Esophagus squamous epithelium (tissue), 5 donors: ENCODE measurements at regions not wholly inside any gene's neighbourhood (a gene's known extent, or its start where the extent isn't known, plus 50 kb on each side); places are given as distances from the start of the nearest gene placed in this dataset.
"Not testable (repeated sequence)": the region's sequence is repeated elsewhere in the genome, so short reads cannot be mapped to it uniquely, and the experiment has no call there.

Source experiments
- DNase-seq: peaks from one replicate; lab custom pipeline; 2025; lab: John Stamatoyannopoulos, UW
- H3K27ac ChIP-seq, 4 donors: fragments of 200-600 bp; sonication (generic); one replicate each; pipeline ENCODE4 v1.5.1; 2016 to 2019; ENCODE audit warnings: mild to moderate bottlenecking in 1 of 4
- H3K27me3 ChIP-seq, 4 donors: fragments of 200-600 bp; sonication (generic); 1 replicate in 3 of 4; 2 replicates in 1 of 4; pipeline versions ENCODE4 v1.5.1 to v1.6.0; 2017 to 2021; ENCODE audit warnings: antibody characterized with exemption in 1 of 4
- H3K36me3 ChIP-seq, 3 donors: fragments of 200-600 bp; sonication (generic); one replicate each; pipeline ENCODE4 v1.5.1; 2016 to 2019
- H3K4me1 ChIP-seq, 3 donors: fragments of 200-600 bp; sonication (generic); one replicate each; pipeline ENCODE4 v1.5.1; 2017 to 2019
- H3K4me3 ChIP-seq, 4 donors: fragments of 200-600 bp; sonication (generic); 1 replicate in 3 of 4; 2 replicates in 1 of 4; pipeline ENCODE4 v1.5.1; 2016 to 2019; ENCODE audit warnings: mild to moderate bottlenecking in 2 of 4, moderate library complexity in 1 of 4
- H3K9me3 ChIP-seq, 3 donors: fragments of 200-600 bp; sonication (generic); one replicate each; pipeline ENCODE4 v1.5.1; 2016 to 2019
- POLR2A ChIP-seq, 4 donors: fragments of 450-650 bp; IDR thresholded peaks; one replicate each; pipeline ENCODE4 v1.6.1; 2017; ENCODE audit warnings: antibody characterized with exemption in 4 of 4, mild to moderate bottlenecking in 4 of 4, moderate library complexity in 3 of 4
- WGBS, 2 donors: methylation state at CpG; one replicate each; pipeline ENCODE4 v1.1.5; 2018; 5-methylcytosine and 5-hydroxymethylcytosine counted together
- intact Hi-C: fragments of 100-400 bp; cut with DNase I; formaldehyde crosslinking; loops from one replicate; pipeline ENCODE4 v1.15.0; 2022
- TF ChIP-seq, protein P1 (sequence below), 6 experiments: fragments of 450-650 bp in 4 of 6; fragments of 200-600 bp in 2 of 6; sonication (generic) in 2 of 6; IDR thresholded peaks; one replicate each; pipeline ENCODE4 v1.5.1; 2016 to 2019; ENCODE audit warnings: antibody characterized with exemption in 6 of 6, mild to moderate bottlenecking in 4 of 6, moderate library complexity in 4 of 6
- donor health status: DM: yes; HTN: yes; CAD: no.

DNA sequence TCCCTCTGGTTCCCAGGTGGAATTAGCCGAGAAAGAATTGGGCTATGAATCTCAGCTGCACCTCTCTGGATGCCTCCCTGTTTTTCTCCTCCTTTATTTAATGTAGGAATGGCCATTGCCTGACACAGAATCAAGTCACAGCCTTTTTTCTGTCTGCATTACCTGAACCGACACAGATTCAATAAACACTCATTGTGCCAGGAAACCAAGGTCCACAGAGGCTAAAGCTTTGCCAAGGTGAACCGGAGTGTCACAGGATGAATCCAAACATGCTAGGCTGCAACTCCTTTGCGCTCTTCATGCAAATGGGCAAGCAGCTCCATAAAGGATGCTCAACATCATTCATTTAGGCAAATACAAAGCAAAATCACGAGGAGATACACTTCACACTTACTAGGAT lies 199.8 kb upstream of the AGTR2 start:
- intact Hi-C loops = no loop called here
- Histone ChIP-seq H3K9me3 (no peaks in the 10 kb centered on the region), H3K27ac (no peak overlapping the region), H3K36me3 (no peaks in the 10 kb centered on the region), H3K27me3 (peaks cover 0 to 7% (median 3%) of the 10 kb centered on the region in 4 donors), H3K4me1 (no peaks in the 10 kb centered on the region), H3K4me3 (no peak overlapping the region)
- WGBS, 2 donors = 47 to 53% methylated on average over 2 to 5 of the region's 5 CpGs
- TF ChIP-seq, protein P1, sequence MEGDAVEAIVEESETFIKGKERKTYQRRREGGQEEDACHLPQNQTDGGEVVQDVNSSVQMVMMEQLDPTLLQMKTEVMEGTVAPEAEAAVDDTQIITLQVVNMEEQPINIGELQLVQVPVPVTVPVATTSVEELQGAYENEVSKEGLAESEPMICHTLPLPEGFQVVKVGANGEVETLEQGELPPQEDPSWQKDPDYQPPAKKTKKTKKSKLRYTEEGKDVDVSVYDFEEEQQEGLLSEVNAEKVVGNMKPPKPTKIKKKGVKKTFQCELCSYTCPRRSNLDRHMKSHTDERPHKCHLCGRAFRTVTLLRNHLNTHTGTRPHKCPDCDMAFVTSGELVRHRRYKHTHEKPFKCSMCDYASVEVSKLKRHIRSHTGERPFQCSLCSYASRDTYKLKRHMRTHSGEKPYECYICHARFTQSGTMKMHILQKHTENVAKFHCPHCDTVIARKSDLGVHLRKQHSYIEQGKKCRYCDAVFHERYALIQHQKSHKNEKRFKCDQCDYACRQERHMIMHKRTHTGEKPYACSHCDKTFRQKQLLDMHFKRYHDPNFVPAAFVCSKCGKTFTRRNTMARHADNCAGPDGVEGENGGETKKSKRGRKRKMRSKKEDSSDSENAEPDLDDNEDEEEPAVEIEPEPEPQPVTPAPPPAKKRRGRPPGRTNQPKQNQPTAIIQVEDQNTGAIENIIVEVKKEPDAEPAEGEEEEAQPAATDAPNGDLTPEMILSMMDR (IDR thresholded peaks at IDR 0.05) = no peak
- TF ChIP-seq POLR2A (IDR thresholded peaks at IDR 0.05) = no peak
- DNase-seq = no peak

- Histone ChIP-seq H3K9me3 (no peaks in the 10 kb centered on the region), H3K4me1 (no peaks in the 10 kb centered on the region), H3K36me3 (no peaks in the 10 kb centered on the region), H3K27ac (no peak overlapping the region), H3K27me3 (peaks cover 0 to 7% (median 1%) of the 10 kb centered on the region in 4 donors), H3K4me3 (no peak overlapping the region)
- TF ChIP-seq, protein P1 (IDR thresholded peaks at IDR 0.05) = no peak
- no peak for TF ChIP-seq POLR2A (IDR thresholded peaks at IDR 0.05)
- DNase-seq = no peak
- intact Hi-C loops = no loop called here
- 80% methylated on average over 1 of the region's 1 CpG; no CpG with 5 or more reads in 1 of the 2 donors for WGBS, 2 donors
Observed at GRCh38 chrX:115972717-115973116, 197.8 kb upstream of the AGTR2 start.

GRCh38 chrX:115978068-115978467 lies 192.5 kb upstream of the AGTR2 start:
- Histone ChIP-seq H3K36me3 (no peaks in the 10 kb centered on the region), H3K9me3 (no peaks in the 10 kb centered on the region), H3K4me3 (no peak overlapping the region), H3K27me3 (no peaks in the 10 kb centered on the region), H3K27ac (no peak overlapping the region), H3K4me1 (no peaks in the 10 kb centered on the region)
- no peak for TF ChIP-seq POLR2A (IDR thresholded peaks at IDR 0.05)
- TF ChIP-seq, protein P1 (IDR thresholded peaks at IDR 0.05) = no peak
- 43% methylated on average over 2 of the region's 2 CpGs; no CpG with 5 or more reads in 1 of the 2 donors for WGBS, 2 donors
- DNase-seq = no peak
- intact Hi-C loops = no loop called here

GRCh38 chrX:115983148-115983547 lies 187.4 kb upstream of the AGTR2 start:
- intact Hi-C loops, H3K27ac ChIP-seq, H3K4me3 ChIP-seq, H3K36me3 ChIP-seq, H3K27me3 ChIP-seq, H3K9me3 ChIP-seq, DNase-seq, H3K4me1 ChIP-seq: not testable (repeated sequence)
- whole genome bisulfite sequencing, 2 donors = 57% methylated on average over 1 of the region's 1 CpG; no CpG with 5 or more reads in 1 of the 2 donors

DNA sequence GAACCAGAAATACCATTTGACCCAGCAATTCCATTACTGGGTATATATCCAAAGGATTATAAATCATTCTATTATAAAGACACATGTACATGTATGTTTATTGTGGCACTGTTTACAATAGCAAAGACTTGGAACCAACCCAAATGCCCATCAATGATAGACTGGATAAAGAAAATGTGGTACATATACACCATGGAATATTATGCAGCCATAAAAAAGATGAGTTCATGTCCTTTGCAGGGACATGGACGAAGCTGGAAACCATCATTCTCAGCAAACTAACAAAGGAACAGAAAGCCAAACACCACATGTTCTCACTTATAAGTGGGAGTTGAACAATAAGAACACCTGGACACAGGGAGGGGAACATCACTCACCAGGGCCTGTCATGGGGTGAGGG lies 183.1 kb upstream of the AGTR2 start:
- WGBS, 2 donors = 47 to 88% methylated on average over 1 of the region's 1 CpG

GRCh38 chrX:115988825-115989224 lies 181.7 kb upstream of the AGTR2 start:
- Histone ChIP-seq H3K4me3 (no peak overlapping the region), H3K27ac (no peak overlapping the region), H3K9me3 (no peaks in the 10 kb centered on the region), H3K27me3 (no peaks in the 10 kb centered on the region), H3K4me1 (no peaks in the 10 kb centered on the region), H3K36me3 (no peaks in the 10 kb centered on the region)
- no peak for TF ChIP-seq POLR2A (IDR thresholded peaks at IDR 0.05)
- TF ChIP-seq, protein P1 (IDR thresholded peaks at IDR 0.05) = no peak
- 11 to 13% methylated on average over 3 of the region's 3 CpGs for WGBS, 2 donors
- intact Hi-C loops = no loop called here
- no peak for DNase-seq

More for the DNA sequence above, 183.1 kb upstream of the AGTR2 start:
- H3K9me3 ChIP-seq, H3K4me3 ChIP-seq, H3K36me3 ChIP-seq, H3K27me3 ChIP-seq, DNase-seq, intact Hi-C loops, H3K4me1 ChIP-seq, H3K27ac ChIP-seq: not testable (repeated sequence)
